HFF-Myc (cell line): ENCODE measurements at regions not wholly inside any gene's neighbourhood (a gene's known extent, or its start where the extent isn't known, plus 50 kb on each side); places are given as distances from the start of the nearest gene placed in this dataset.
"Not testable (repeated sequence)": the region's sequence is repeated elsewhere in the genome, so short reads cannot be mapped to it uniquely, and the experiment has no call there.

Experiments
- DNase-seq: peaks from one replicate; pipeline ENCODE4 v3.0.0-alpha.2; 2011; ENCODE audit warnings: low read depth; ENCODE audit errors: extremely low read depth
- H3K4me3 ChIP-seq: replicated peaks from 2 replicates; pipeline ENCODE4 v1.5.1; 2011; ENCODE audit warnings: low read depth, mild to moderate bottlenecking, control low read depth, low read length
- CTCF ChIP-seq: IDR thresholded peaks from 2 replicates; pipeline ENCODE4 v1.5.1; 2012; ENCODE audit warnings: mild to moderate bottlenecking, low read depth, low read length, control low read depth; ENCODE audit errors: missing control alignments

GRCh38 chr5:89060768-89061167 is 177.8 kb upstream of the MEF2C start:
- no peak for TF ChIP-seq CTCF
- no peak for DNase-seq

GRCh38 chr5:89059274-89059673 is 176.3 kb upstream of the MEF2C start:
- TF ChIP-seq CTCF, result no peak
- no peak overlapping the region for H3K4me3 ChIP-seq
- no peak for DNase-seq

More at GRCh38 chr5:89060768-89061167, 177.8 kb upstream of the MEF2C start:
- H3K4me3 ChIP-seq, result no peak overlapping the region

GRCh38 chr5:89055695-89056085 is 172.7 kb upstream of the MEF2C start:
- no peak overlapping the region for H3K4me3 ChIP-seq
- DNase-seq, result no peak
- no peak for TF ChIP-seq CTCF

GRCh38 chr5:89055015-89055694 is 172.2 kb upstream of the MEF2C start:
- DNase-seq, result no peak
- no peak for TF ChIP-seq CTCF
- H3K4me3 ChIP-seq, result no peak overlapping the region

GRCh38 chr5:89053547-89053946 is 170.6 kb upstream of the MEF2C start:
- no peak for DNase-seq
- TF ChIP-seq CTCF, result no peak
- H3K4me3 ChIP-seq, result no peak overlapping the region

GRCh38 chr5:89050062-89050461 is 167.1 kb upstream of the MEF2C start:
- not testable (repeated sequence) for DNase-seq, H3K4me3 ChIP-seq

- DNase-seq, result no peak
- H3K4me3 ChIP-seq, result no peak overlapping the region
- no peak for TF ChIP-seq CTCF
Observed at GRCh38 chr5:89047571-89047970, 164.6 kb upstream of the MEF2C start.
